Ectodermal cell (in vitro differentiated cells): ENCODE measurements at regions not wholly inside any gene's neighbourhood (a gene's known extent, or its start where the extent isn't known, plus 50 kb on each side); places are given as distances from the start of the nearest gene placed in this dataset.
"Not testable (repeated sequence)": the region's sequence is repeated elsewhere in the genome, so short reads cannot be mapped to it uniquely, and the experiment has no call there.

Experiments used
- H3K27ac ChIP-seq: 2 replicates; pipeline ENCODE4 v1.7.0; 2013; ENCODE audit warnings: mild to moderate bottlenecking, low read depth, low read length; ENCODE audit not compliant: insufficient read depth, poor library complexity, severe bottlenecking
- H3K27me3 ChIP-seq: 2 replicates; pipeline ENCODE4 v1.7.0; 2013; ENCODE audit warnings: mild to moderate bottlenecking, low read length; ENCODE audit not compliant: insufficient read depth, control insufficient read depth, poor library complexity, severe bottlenecking
- H3K36me3 ChIP-seq: one replicate; pipeline ENCODE4 v1.7.0; 2013; ENCODE audit warnings: low read length; ENCODE audit not compliant: control insufficient read depth, insufficient read depth
- H3K4me1 ChIP-seq: one replicate; pipeline ENCODE4 v1.7.0; 2013; ENCODE audit warnings: low read length; ENCODE audit not compliant: control insufficient read depth, insufficient read depth
- H3K4me3 ChIP-seq: 2 replicates; pipeline ENCODE4 v1.7.0; 2013; ENCODE audit warnings: low read depth, low read length, control low read depth; ENCODE audit not compliant: insufficient read depth
- H3K9me3 ChIP-seq: 2 replicates; pipeline ENCODE4 v1.7.0; 2013; ENCODE audit warnings: mild to moderate bottlenecking, low read length, moderate library complexity; ENCODE audit not compliant: control insufficient read depth
- WGBS, 2 experiments: methylation state at CpG; one replicate each; pipeline ENCODE4 v1.1.7; 2013; ENCODE audit warnings: missing lambda C conversion rate in 2 of 2; 5-methylcytosine and 5-hydroxymethylcytosine counted together

- H3K27ac ChIP-seq, H3K4me1 ChIP-seq, H3K9me3 ChIP-seq, H3K4me3 ChIP-seq, H3K36me3 ChIP-seq, H3K27me3 ChIP-seq: not testable (repeated sequence)
- 89 to 95% methylated on average over 10 of the region's 10 CpGs for WGBS, 2 experiments
Observed at GRCh38 chr4:187408447-187408846, 587.1 kb upstream of the ZFP42 start.

- no peak overlapping the region for H3K27ac ChIP-seq
- 86 to 94% methylated on average over 3 to 4 of the region's 4 CpGs for WGBS, 2 experiments
- no peaks in the 10 kb centered on the region for H3K4me1 ChIP-seq
- H3K9me3 ChIP-seq, result no peaks in the 10 kb centered on the region
- no peaks in the 10 kb centered on the region for H3K36me3 ChIP-seq
- H3K27me3 ChIP-seq, result no peaks in the 10 kb centered on the region
- no peak overlapping the region for H3K4me3 ChIP-seq
Observed at GRCh38 chr4:187413564-187414358, 581.8 kb upstream of the ZFP42 start.

- Histone ChIP-seq H3K9me3 (no peaks in the 10 kb centered on the region), H3K4me1 (no peaks in the 10 kb centered on the region), H3K4me3 (no peak overlapping the region), H3K27ac (no peak overlapping the region), H3K36me3 (no peaks in the 10 kb centered on the region), H3K27me3 (no peaks in the 10 kb centered on the region)
- 85 to 93% methylated on average over 2 of the region's 2 CpGs for WGBS, 2 experiments
Observed at GRCh38 chr4:187414716-187415115, 580.9 kb upstream of the ZFP42 start.

- Histone ChIP-seq H3K27me3 (no peaks in the 10 kb centered on the region), H3K4me1 (no peaks in the 10 kb centered on the region), H3K9me3 (no peaks in the 10 kb centered on the region), H3K27ac (no peak overlapping the region), H3K4me3 (no peak overlapping the region), H3K36me3 (no peaks in the 10 kb centered on the region)
- WGBS, 2 experiments, result 84 to 93% methylated on average over 3 of the region's 3 CpGs
Observed at GRCh38 chr4:187415231-187415630, 580.3 kb upstream of the ZFP42 start.

GRCh38 chr4:187416216-187416615, 579.4 kb upstream of the ZFP42 start:
- H3K27me3 ChIP-seq, result no peaks in the 10 kb centered on the region
- H3K4me3 ChIP-seq, result no peak overlapping the region
- H3K36me3 ChIP-seq, result no peaks in the 10 kb centered on the region
- no peaks in the 10 kb centered on the region for H3K9me3 ChIP-seq
- no peaks in the 10 kb centered on the region for H3K4me1 ChIP-seq
- WGBS, 2 experiments, result 93 to 97% methylated on average over 3 of the region's 3 CpGs
- no peak overlapping the region for H3K27ac ChIP-seq

- H3K4me3 ChIP-seq, result no peak overlapping the region
- H3K4me1 ChIP-seq, result no peaks in the 10 kb centered on the region
- H3K27ac ChIP-seq, result no peak overlapping the region
- H3K27me3 ChIP-seq, result no peaks in the 10 kb centered on the region
- no peaks in the 10 kb centered on the region for H3K36me3 ChIP-seq
- 95 to 100% methylated on average over 1 to 3 of the region's 3 CpGs for WGBS, 2 experiments
- H3K9me3 ChIP-seq, result no peaks in the 10 kb centered on the region
Observed at GRCh38 chr4:187417721-187418120, 577.9 kb upstream of the ZFP42 start.

- H3K27ac ChIP-seq, result no peak overlapping the region
- no peaks in the 10 kb centered on the region for H3K9me3 ChIP-seq
- H3K27me3 ChIP-seq, result no peaks in the 10 kb centered on the region
- 95 to 96% methylated on average over 3 of the region's 3 CpGs for WGBS, 2 experiments
- no peaks in the 10 kb centered on the region for H3K4me1 ChIP-seq
- no peaks in the 10 kb centered on the region for H3K36me3 ChIP-seq
- no peak overlapping the region for H3K4me3 ChIP-seq
Observed at GRCh38 chr4:187422655-187423054, 572.9 kb upstream of the ZFP42 start.

GRCh38 chr4:187424636-187425035, 570.9 kb upstream of the ZFP42 start:
- Histone ChIP-seq H3K36me3 (no peaks in the 10 kb centered on the region), H3K4me3 (no peak overlapping the region), H3K9me3 (no peaks in the 10 kb centered on the region), H3K4me1 (no peaks in the 10 kb centered on the region), H3K27me3 (no peaks in the 10 kb centered on the region), H3K27ac (no peak overlapping the region)
- WGBS, 2 experiments, result 100% methylated on average over 1 of the region's 1 CpG; no CpG with 5 or more reads in 1 of the 2 experiments

GRCh38 chr4:187426511-187426910, 569.1 kb upstream of the ZFP42 start:
- Histone ChIP-seq H3K27me3 (no peaks in the 10 kb centered on the region), H3K9me3 (no peaks in the 10 kb centered on the region), H3K4me3 (no peak overlapping the region), H3K4me1 (no peaks in the 10 kb centered on the region), H3K27ac (no peak overlapping the region), H3K36me3 (no peaks in the 10 kb centered on the region)
- WGBS, 2 experiments, result 64 to 73% methylated on average over 2 of the region's 2 CpGs

GRCh38 chr4:187432310-187432709, 563.3 kb upstream of the ZFP42 start:
- H3K4me1 ChIP-seq, result no peaks in the 10 kb centered on the region
- no peaks in the 10 kb centered on the region for H3K9me3 ChIP-seq
- H3K27ac ChIP-seq, result no peak overlapping the region
- 78 to 80% methylated on average over 7 of the region's 7 CpGs for WGBS, 2 experiments
- H3K4me3 ChIP-seq, result no peak overlapping the region
- no peaks in the 10 kb centered on the region for H3K27me3 ChIP-seq
- no peaks in the 10 kb centered on the region for H3K36me3 ChIP-seq
